K562 (cell line): ENCODE measurements at regions not wholly inside any gene's neighbourhood (a gene's known extent, or its start where the extent isn't known, plus 50 kb on each side); places are given as distances from the start of the nearest gene placed in this dataset.
A peak's percentile ranks its signal among the peaks of the same experiment; 100 is the strongest.

Source experiments
- CBFB ChIP-seq: sonication (generic); formaldehyde crosslinking; IDR thresholded peaks from 2 replicates; pipeline ENCODE4 v1.4.0; 2020; ENCODE audit warnings: mild to moderate bottlenecking, missing genetic modification reagents
- CBX1 ChIP-seq: sonication (generic); IDR thresholded peaks from 2 replicates; pipeline ENCODE4 v1.6.1; 2016; ENCODE audit warnings: antibody characterized with exemption, low read depth, mild to moderate bottlenecking
- E2F1 ChIP-seq: sonication (generic); formaldehyde crosslinking; IDR thresholded peaks from 2 replicates; pipeline ENCODE4 v1.8.1; 2023; ENCODE audit warnings: mild to moderate bottlenecking, missing genetic modification reagents, moderate library complexity
- ERF ChIP-seq: fragments of 450-650 bp; formaldehyde crosslinking; IDR thresholded peaks from 2 replicates; pipeline ENCODE4 v1.4.0; 2020; ENCODE audit warnings: mild to moderate bottlenecking, mixed read lengths
- GTF2F1 ChIP-seq: IDR thresholded peaks from 2 replicates; pipeline ENCODE4 v1.6.1; 2011; ENCODE audit warnings: low read depth, low read length, improper control_type of control experiment
- KDM2B ChIP-seq: fragments of 250-450 bp; sonication (Bioruptor Pico); IDR thresholded peaks from 2 replicates; pipeline ENCODE4 v1.8.0; 2021; ENCODE audit warnings: mild to moderate bottlenecking, moderate library complexity
- KLF13 ChIP-seq: fragments of 450-650 bp; IDR thresholded peaks from 2 replicates; pipeline ENCODE4 v1.6.1; 2016; ENCODE audit warnings: missing genetic modification characterization, low read depth, mild to moderate bottlenecking, missing compliant biosample characterization, moderate library complexity, borderline replicate concordance
- MTA2 ChIP-seq: fragments of 450-650 bp; IDR thresholded peaks from 2 replicates; pipeline ENCODE4 v1.6.1; 2016; ENCODE audit warnings: low read depth
- PTRF ChIP-seq: fragments of 450-650 bp; IDR thresholded peaks from 2 replicates; pipeline ENCODE4 v1.6.1; 2016; ENCODE audit warnings: mild to moderate bottlenecking, missing genetic modification characterization, missing compliant biosample characterization
- TAF1 ChIP-seq: IDR thresholded peaks from 2 replicates; pipeline ENCODE4 v1.6.1; 2011; ENCODE audit warnings: mild to moderate bottlenecking, low read length, moderate library complexity; ENCODE audit not compliant: insufficient read depth, control insufficient read depth, severe bottlenecking; ENCODE audit errors: extremely low read depth
- TBP ChIP-seq: optimal IDR thresholded peaks from 2 replicates; pipeline ENCODE3; 2011; ENCODE audit warnings: low read depth, low read length, improper control_type of control experiment
- ZNF318 ChIP-seq, 2 experiments: fragments of 450-650 bp; IDR thresholded peaks; 2 replicates each; pipeline ENCODE4 v1.6.1; 2016; ENCODE audit warnings: mild to moderate bottlenecking in 2 of 2, borderline replicate concordance in 1 of 2, low read depth in 1 of 2, moderate library complexity in 1 of 2
- ZNF785 ChIP-seq: fragments of 250-450 bp; sonication (Bioruptor Pico); IDR thresholded peaks from 2 replicates; pipeline ENCODE4 v1.4.0; 2020; ENCODE audit warnings: mild to moderate bottlenecking
- ZSCAN32 ChIP-seq: fragments of 450-650 bp; formaldehyde crosslinking; IDR thresholded peaks from 2 replicates; pipeline ENCODE4 v1.4.0; 2020; ENCODE audit warnings: mild to moderate bottlenecking, moderate library complexity
- TF ChIP-seq, protein P1 (sequence below): fragments of 250-450 bp; sonication (Bioruptor Pico); IDR thresholded peaks from 2 replicates; pipeline ENCODE4 v1.5.0; 2021; ENCODE audit warnings: mild to moderate bottlenecking, moderate library complexity

- TF ChIP-seq, protein P1, sequence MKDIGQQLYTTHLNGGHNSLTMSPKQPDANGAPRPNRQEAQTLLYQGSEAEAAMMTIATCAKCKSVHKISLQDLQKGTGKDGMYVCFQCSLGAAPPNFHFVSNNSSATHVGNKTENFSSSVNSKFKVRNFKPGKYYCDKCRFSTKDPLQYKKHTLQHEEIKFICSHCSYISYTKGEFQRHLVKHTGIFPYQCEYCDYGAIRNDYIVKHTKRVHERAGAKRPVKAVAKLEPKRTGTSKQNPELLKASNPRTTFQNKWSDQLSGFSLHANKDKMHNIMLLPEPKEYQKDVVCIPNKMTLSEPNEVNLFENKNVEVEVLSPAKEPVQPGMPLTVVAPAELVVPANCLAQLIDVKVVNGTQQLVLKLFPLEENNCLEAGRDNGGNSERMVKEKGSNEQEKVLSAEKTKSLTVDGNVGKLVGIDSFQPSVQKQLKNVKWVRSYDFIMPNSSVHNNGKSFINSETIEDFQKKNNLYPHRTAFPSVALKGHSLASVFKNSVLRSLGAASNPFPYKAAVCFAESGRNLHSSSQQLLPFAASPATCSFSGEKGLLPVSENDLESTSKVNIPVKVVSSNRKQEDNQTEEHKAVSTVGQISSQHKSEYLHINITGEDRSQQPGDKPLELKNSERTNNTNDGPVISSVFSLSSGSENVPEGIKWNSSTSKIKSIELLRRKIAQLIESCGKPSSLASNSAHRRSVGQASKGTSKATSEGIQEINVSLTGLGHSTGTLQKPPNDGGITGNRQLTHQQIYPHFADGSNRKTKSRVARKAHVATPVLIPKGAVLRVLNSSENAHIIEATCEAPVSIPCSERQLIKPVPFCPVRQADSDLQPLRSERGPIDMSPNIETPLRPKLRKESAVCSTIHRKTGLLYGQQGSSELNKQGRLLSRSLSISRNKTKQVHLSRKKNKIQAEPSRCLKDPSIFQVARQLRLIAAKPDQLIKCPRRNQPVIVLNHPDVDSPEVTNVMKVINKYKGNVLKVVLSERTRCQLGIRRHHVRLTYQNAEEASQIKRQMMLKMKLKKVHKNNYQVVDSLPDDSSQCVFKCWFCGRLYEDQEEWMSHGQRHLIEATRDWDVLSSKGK = no peak
- TF ChIP-seq TAF1 (no peak), ERF (no peak), KLF13 (no peak; the same call in 1 of the 2 replicates), ZNF785 (CRISPR knock-in tag) (no peak), CBFB (CRISPR knock-in tag) (0 out of 2 replicates have a peak, but pooled peaks have one; percentile 60), E2F1 (CRISPR knock-in tag) (no peak), ZNF318 (IDR thresholded peaks at IDR 0.05; ENCODE audit: borderline replicate concordance in 1 of 2, low read depth in 1 of 2) (peak in 1 of 2 experiments; percentile 90; a peak in 2 of 4 replicates), TBP (no peak), KDM2B (CRISPR knock-in tag) (no peak), ZSCAN32 (CRISPR knock-in tag) (0 out of 2 replicates have a peak, but pooled peaks have one; percentile 8), MTA2 (peak; percentile 73), CBX1 (no peak), PTRF (no peak), GTF2F1 (no peak)
These were observed 183.2 kb upstream of the JARID2 start (continued) for GRCh38 chr6:15062516-15063252.
